Kidney (tissue), 13 donors: ENCODE measurements at regions not wholly inside any gene's neighbourhood (a gene's known extent, or its start where the extent isn't known, plus 50 kb on each side); places are given as distances from the start of the nearest gene placed in this dataset.
A peak's percentile ranks its signal among the peaks of the same experiment; 100 is the strongest.

Experiments
- DNase-seq, 5 donors: peaks; one replicate each; pipeline ENCODE4 v3.0.0-alpha.2; 2013 to 2020
- FAIRE-seq: peaks from 2 replicates; lab custom pipeline; 2012; peaks lifted over from hg19 to GRCh38; lab: Jason Lieb, UNC
- H3K27ac ChIP-seq, 2 donors: one replicate each; pipeline ENCODE4 v1.7.0; 2013; ENCODE audit warnings: low read depth in 2 of 2, low read length in 2 of 2, inconsistent platforms in 1 of 2
- H3K27me3 ChIP-seq: one replicate; pipeline ENCODE4 v1.7.1; 2013; ENCODE audit warnings: low read length, inconsistent platforms; ENCODE audit not compliant: control insufficient read depth, insufficient read depth
- H3K36me3 ChIP-seq, 3 donors: one replicate each; pipeline versions ENCODE4 v1.7.0 to v1.7.1; 2013; ENCODE audit warnings: low read length in 3 of 3, control low read depth in 1 of 3, inconsistent platforms in 1 of 3; ENCODE audit not compliant: insufficient read depth in 3 of 3, control insufficient read depth in 2 of 3
- H3K4me1 ChIP-seq, 3 donors: one replicate each; pipeline versions ENCODE4 v1.7.0 to v1.7.1; 2013; ENCODE audit warnings: low read length in 3 of 3, inconsistent platforms in 1 of 3, low read depth in 1 of 3; ENCODE audit not compliant: control insufficient read depth in 2 of 3, insufficient read depth in 2 of 3
- H3K4me3 ChIP-seq, 3 donors: one replicate each; pipeline versions ENCODE4 v1.7.0 to v1.8.1; 2013; ENCODE audit warnings: low read length in 3 of 3, control low read depth in 1 of 3, inconsistent platforms in 1 of 3
- H3K9ac ChIP-seq, 3 donors: one replicate each; pipeline versions ENCODE4 v1.7.0 to v1.7.1; 2013; ENCODE audit warnings: low read length in 3 of 3, control low read depth in 1 of 3, inconsistent platforms in 1 of 3
- H3K9me3 ChIP-seq, 3 donors: one replicate each; pipeline versions ENCODE4 v1.7.0 to v1.7.1; 2013; ENCODE audit warnings: low read length in 3 of 3, control low read depth in 1 of 3, inconsistent platforms in 1 of 3; ENCODE audit not compliant: control insufficient read depth in 2 of 3, insufficient read depth in 1 of 3
- CTCF ChIP-seq: IDR thresholded peaks from 3 replicates; pipeline ENCODE4 v1.5.1; 2012; ENCODE audit warnings: mild to moderate bottlenecking, moderate library complexity, borderline replicate concordance; ENCODE audit not compliant: insufficient read depth; ENCODE audit errors: extremely low read depth
- intact Hi-C: fragments of 100-400 bp; cut with DNase I; formaldehyde crosslinking; loops from one replicate; pipeline ENCODE4 v1.11.1; 2022
- donor health status: control.
- donor health status: control.
- donor health status: control.
- donor health status: control.
- donor health status: control.
- donor health status: DM: yes; HTN: yes; CAD: no.
- donor health status: Normal renal cell carcinoma (clear cell type).

GRCh38 chr6:144582939-144583613, 297.9 kb downstream of the UTRN start:
- H3K4me3 ChIP-seq: peak overlapping the region; percentile 3 to 40 (median 21)
- H3K4me1 ChIP-seq: no peaks in the 10 kb centered on the region
- H3K9ac ChIP-seq: no peak overlapping the region
- TF ChIP-seq CTCF: no peak
- H3K27me3 ChIP-seq: no peaks in the 10 kb centered on the region
- DNase-seq: peak; percentile 33 to 72 (median 51)
- no peak overlapping the region for H3K27ac ChIP-seq
- no peak for FAIRE-seq
- H3K36me3 ChIP-seq: peaks cover 0 to 2% (median 0%) of the 10 kb centered on the region in 3 donors
- intact Hi-C loops: no loop called here
- H3K9me3 ChIP-seq: no peaks in the 10 kb centered on the region

- intact Hi-C loops: no loop called here
- no peak for FAIRE-seq
Measured at GRCh38 chr6:144583614-144583954, 298.4 kb downstream of the UTRN start.

GRCh38 chr6:144585217-144585814, 300.2 kb downstream of the UTRN start:
- H3K36me3 ChIP-seq: no peaks in the 10 kb centered on the region
- peak in 2 of 5 donors; percentile 60 to 76 for DNase-seq
- H3K9me3 ChIP-seq: no peaks in the 10 kb centered on the region
- H3K4me3 ChIP-seq: no peak overlapping the region
- H3K9ac ChIP-seq: no peak overlapping the region
- intact Hi-C loops: no loop called here
- no peaks in the 10 kb centered on the region for H3K27me3 ChIP-seq
- peak; percentile 81 for TF ChIP-seq CTCF
- H3K27ac ChIP-seq: no peak overlapping the region
- peaks cover 0 to 4% (median 0%) of the 10 kb centered on the region in 3 donors for H3K4me1 ChIP-seq
- FAIRE-seq: peak; percentile 97

More at GRCh38 chr6:144583614-144583954, 298.4 kb downstream of the UTRN start:
- Histone ChIP-seq H3K27ac (no peak overlapping the region), H3K4me3 (peak overlapping the region in 2 of 3 donors; percentile 21 to 40), H3K9ac (no peak overlapping the region), H3K4me1 (no peaks in the 10 kb centered on the region), H3K9me3 (no peaks in the 10 kb centered on the region), H3K36me3 (no peaks in the 10 kb centered on the region), H3K27me3 (no peaks in the 10 kb centered on the region)
- no peak for TF ChIP-seq CTCF
- no peak for DNase-seq
